Hepatocyte (in vitro differentiated cells): ENCODE measurements at regions not wholly inside any gene's neighbourhood (a gene's known extent, or its start where the extent isn't known, plus 50 kb on each side); places are given as distances from the start of the nearest gene placed in this dataset.

Experiments used
- CTCF ChIP-seq: fragments of 200-600 bp; sonication (generic); IDR thresholded peaks from 2 replicates; pipeline ENCODE4 v1.5.1; 2016; ENCODE audit warnings: antibody characterized with exemption, mild to moderate bottlenecking; ENCODE audit not compliant: poor library complexity
- EZH2 ChIP-seq: fragments of 200-600 bp; sonication (generic); IDR thresholded peaks from 2 replicates; pipeline ENCODE4 v1.6.1; 2016; ENCODE audit warnings: antibody characterized with exemption, mild to moderate bottlenecking, borderline replicate concordance
- EZH2phosphoT487 ChIP-seq: fragments of 200-600 bp; sonication (generic); IDR thresholded peaks from one replicate; pipeline ENCODE4 v1.6.1; 2018; ENCODE audit warnings: antibody characterized with exemption, mild to moderate bottlenecking, low read depth, moderate library complexity; ENCODE audit not compliant: unreplicated experiment, severe bottlenecking

DNA sequence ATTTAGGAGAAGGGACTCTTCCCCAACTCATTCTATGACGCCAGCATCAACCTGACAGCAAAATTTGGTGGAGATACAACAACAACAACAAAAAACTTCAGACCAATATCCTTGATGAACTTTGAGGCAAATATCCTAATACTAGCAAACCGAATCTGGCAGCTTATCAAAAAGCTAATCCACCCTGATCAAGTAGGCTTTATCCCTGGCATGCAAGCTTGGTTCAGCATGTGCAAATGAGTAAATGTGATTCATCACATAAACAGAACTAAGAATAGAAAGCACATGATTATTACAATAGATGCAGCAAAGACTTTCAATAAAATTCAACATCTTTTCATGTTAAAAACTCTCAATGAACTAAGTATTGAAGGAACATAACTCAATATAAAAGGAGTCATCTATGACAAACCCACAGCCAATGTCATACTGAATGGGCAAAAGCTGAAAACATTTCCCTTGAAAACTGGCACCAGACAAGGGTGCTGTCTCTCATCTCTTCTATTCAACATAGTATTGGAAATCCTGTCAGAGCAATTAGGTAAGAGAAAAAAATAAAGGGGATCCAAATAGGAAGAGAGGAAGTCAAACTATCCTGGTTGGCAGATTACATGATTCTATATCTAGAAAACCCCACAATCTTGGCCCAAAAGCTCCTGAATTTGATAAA lies 233.3 kb downstream of the CCDC59 start:
- TF ChIP-seq CTCF (no peak), EZH2phosphoT487 (no peak), EZH2 (no peak)
